ENCODE measurements at regions not wholly inside any gene's neighbourhood (a gene's known extent, or its start where the extent isn't known, plus 50 kb on each side); places are given as distances from the start of the nearest gene placed in this dataset.
"Not testable (repeated sequence)": the region's sequence is repeated elsewhere in the genome, so short reads cannot be mapped to it uniquely, and the experiment has no call there.

GRCh38 chr12:67048371-67048770 is 220.8 kb upstream of the CAND1 start:
- DNase-seq: no peak
- intact Hi-C loops (cut with DNase I): no loop called here

- DNase-seq; intact Hi-C loops (cut with DNase I): not testable (repeated sequence)
Observed at GRCh38 chr12:67049199-67049598, 220.0 kb upstream of the CAND1 start.

- DNase-seq: no peak
- intact Hi-C loops (cut with DNase I): no loop called here
Observed at GRCh38 chr12:67052981-67053380, 216.2 kb upstream of the CAND1 start.

GRCh38 chr12:67056329-67056728 is 212.8 kb upstream of the CAND1 start:
- no peak for DNase-seq
- intact Hi-C loops (cut with DNase I): no loop called here

- no peak for DNase-seq
- intact Hi-C loops (cut with DNase I): no loop called here
Observed at GRCh38 chr12:67057072-67057471, 212.1 kb upstream of the CAND1 start.

- intact Hi-C loops (cut with DNase I): no loop called here
- no peak for DNase-seq
Observed at GRCh38 chr12:67062193-67062592, 207.0 kb upstream of the CAND1 start.

GRCh38 chr12:67067453-67068203 is 201.5 kb upstream of the CAND1 start:
- intact Hi-C loops (cut with DNase I): no loop called here
- peak in 9 of 42 donors; percentile 5 to 57 (median 15) for DNase-seq

GRCh38 chr12:67068204-67068731 is 200.9 kb upstream of the CAND1 start:
- intact Hi-C loops (cut with DNase I): no loop called here
- peak in 19 of 42 donors; percentile 1 to 45 (median 14) for DNase-seq

GRCh38 chr12:67068761-67069450 is 200.3 kb upstream of the CAND1 start:
- peak in 28 of 42 donors; percentile 2 to 58 (median 20) for DNase-seq
- intact Hi-C loops (cut with DNase I): no loop called here

- peak in 38 of 42 donors; percentile 18 to 75 (median 52) for DNase-seq
- intact Hi-C loops (cut with DNase I): no loop called here
Observed at GRCh38 chr12:67069451-67070306, 199.5 kb upstream of the CAND1 start.

- intact Hi-C loops (cut with DNase I): no loop called here
- peak in 2 of 42 donors; percentile 1 to 24 for DNase-seq
Observed at GRCh38 chr12:67070307-67070600, 198.9 kb upstream of the CAND1 start.

- DNase-seq: no peak
- intact Hi-C loops (cut with DNase I): no loop called here
Observed at GRCh38 chr12:67070604-67071003, 198.6 kb upstream of the CAND1 start.

- intact Hi-C loops (cut with DNase I): not testable (repeated sequence)
Observed at GRCh38 chr12:67072281-67072680, 196.9 kb upstream of the CAND1 start.

GRCh38 chr12:67073336-67073735 is 195.8 kb upstream of the CAND1 start:
- intact Hi-C loops (cut with DNase I): no loop called here
- no peak for DNase-seq

More at GRCh38 chr12:67072281-67072680, 196.9 kb upstream of the CAND1 start:
- DNase-seq: not testable (repeated sequence)

- DNase-seq: no peak
- intact Hi-C loops (cut with DNase I): no loop called here
Observed at GRCh38 chr12:67074072-67074471, 195.1 kb upstream of the CAND1 start.

GRCh38 chr12:67077617-67078016 is 191.5 kb upstream of the CAND1 start:
- no peak for DNase-seq
- intact Hi-C loops (cut with DNase I): no loop called here

- no peak for DNase-seq
- intact Hi-C loops (cut with DNase I): no loop called here
Observed at GRCh38 chr12:67078957-67079356, 190.2 kb upstream of the CAND1 start.

GRCh38 chr12:67080637-67081036 is 188.5 kb upstream of the CAND1 start:
- DNase-seq: no peak
- intact Hi-C loops (cut with DNase I): no loop called here

GRCh38 chr12:67082221-67082620 is 186.9 kb upstream of the CAND1 start:
- peak in 19 of 42 donors; percentile 3 to 70 (median 29) for DNase-seq
- intact Hi-C loops (cut with DNase I): no loop called here

- DNase-seq: no peak
- intact Hi-C loops (cut with DNase I): no loop called here
Observed at GRCh38 chr12:67085699-67086098, 183.5 kb upstream of the CAND1 start.

Measured in head of caudate nucleus (tissue), 42 donors.